GM23338 (cell line): ENCODE measurements at regions not wholly inside any gene's neighbourhood (a gene's known extent, or its start where the extent isn't known, plus 50 kb on each side); places are given as distances from the start of the nearest gene placed in this dataset.

Experiments
- ATAC-seq: fragments of 200-7000 bp; cut with Tn5 transposase; 3 replicates; pipeline ENCODE4 v1.9.1; 2020
- DNase-seq: peaks from one replicate; pipeline ENCODE4 v3.0.0-alpha.2; 2015; ENCODE audit warnings: low spot score
- H2AFZ ChIP-seq: fragments of 200-600 bp; sonication (generic); 2 replicates; pipeline ENCODE4 v1.8.0; 2016; ENCODE audit warnings: antibody characterized with exemption, mild to moderate bottlenecking, moderate library complexity
- H3F3A ChIP-seq: fragments of 200-600 bp; sonication (generic); replicated peaks from 2 replicates; pipeline ENCODE4 v1.8.0; 2017; ENCODE audit warnings: antibody characterized with exemption, mixed run types, low read depth
- H3K27ac ChIP-seq: fragments of 200-600 bp; sonication (generic); 2 replicates; pipeline ENCODE4 v1.6.1; 2016; ENCODE audit warnings: low read depth
- H3K27me3 ChIP-seq: fragments of 200-600 bp; sonication (generic); 2 replicates; pipeline ENCODE4 v1.8.0; 2016; ENCODE audit warnings: mild to moderate bottlenecking, mixed run types, moderate library complexity; ENCODE audit not compliant: insufficient read depth
- H3K36me3 ChIP-seq: fragments of 200-600 bp; sonication (generic); 2 replicates; pipeline ENCODE4 v1.8.0; 2016; ENCODE audit warnings: mild to moderate bottlenecking; ENCODE audit not compliant: insufficient read depth
- H3K4me1 ChIP-seq: fragments of 200-600 bp; sonication (generic); 2 replicates; pipeline ENCODE4 v1.8.0; 2016; ENCODE audit warnings: mild to moderate bottlenecking, moderate library complexity; ENCODE audit not compliant: insufficient read depth
- H3K4me2 ChIP-seq: fragments of 200-600 bp; sonication (generic); 2 replicates; pipeline ENCODE4 v1.7.1; 2017; ENCODE audit warnings: mixed run types
- H3K4me3 ChIP-seq: fragments of 200-600 bp; sonication (generic); 2 replicates; pipeline ENCODE4 v1.6.1; 2016; ENCODE audit warnings: mixed run types
- H3K79me2 ChIP-seq: fragments of 200-600 bp; sonication (generic); replicated peaks from 2 replicates; pipeline ENCODE4 v1.8.0; 2017; ENCODE audit warnings: mild to moderate bottlenecking; ENCODE audit not compliant: insufficient read depth
- H3K9me2 ChIP-seq: fragments of 200-600 bp; sonication (generic); 2 replicates; pipeline ENCODE4 v1.8.0; 2017; ENCODE audit not compliant: insufficient read depth
- H4K20me1 ChIP-seq: fragments of 200-600 bp; sonication (generic); replicated peaks from 2 replicates; pipeline ENCODE4 v1.8.0; 2017; ENCODE audit warnings: mild to moderate bottlenecking; ENCODE audit not compliant: insufficient read depth
- H3K27ac Mint-ChIP-seq: 2 replicates; pipeline ENCODE4 v1.8.0; 2020; ENCODE audit warnings: inconsistent platforms, mild to moderate bottlenecking, moderate library complexity, mixed read lengths
- H3K27me3 Mint-ChIP-seq: 3 replicates; pipeline ENCODE4 v1.8.0; 2022; ENCODE audit warnings: low read depth, mild to moderate bottlenecking, moderate library complexity, mixed read lengths, inconsistent platforms; ENCODE audit not compliant: insufficient read depth, poor library complexity
- H3K36me3 Mint-ChIP-seq: 3 replicates; pipeline ENCODE4 v1.8.0; 2021; ENCODE audit warnings: low read depth, mild to moderate bottlenecking, inconsistent platforms, moderate library complexity, mixed read lengths
- H3K4me1 Mint-ChIP-seq: 3 replicates; pipeline ENCODE4 v1.8.0; 2020; ENCODE audit warnings: mild to moderate bottlenecking, inconsistent platforms, mixed read lengths
- H3K4me3 Mint-ChIP-seq: 3 replicates; pipeline ENCODE4 v1.8.0; 2021; ENCODE audit warnings: moderate library complexity, mild to moderate bottlenecking, inconsistent platforms, mixed read lengths
- H3K9me3 Mint-ChIP-seq: 3 replicates; pipeline ENCODE4 v1.8.0; 2020; ENCODE audit warnings: moderate library complexity, mild to moderate bottlenecking, inconsistent platforms, mixed read lengths
- CREB1 ChIP-seq: fragments of 250-450 bp; sonication (Bioruptor Pico); IDR thresholded peaks from 2 replicates; pipeline ENCODE4 v1.5.0; 2020; ENCODE audit warnings: low read depth, mild to moderate bottlenecking, moderate library complexity
- CTCF ChIP-seq, 2 experiments: fragments of 200-600 bp in 1 of 2; sonication (generic) in 1 of 2; conservative IDR thresholded peaks; 2 replicates each; pipeline versions ENCODE4 v1.5.1 to v1.6.1; 2016 to 2017; ENCODE audit warnings: antibody characterized with exemption in 2 of 2, low read depth in 2 of 2, mild to moderate bottlenecking in 2 of 2, moderate library complexity in 1 of 2
- EZH2 ChIP-seq: fragments of 200-600 bp; sonication (generic); IDR thresholded peaks from one replicate; pipeline ENCODE4 v1.8.0; 2017; ENCODE audit warnings: antibody characterized with exemption, mild to moderate bottlenecking, low read depth; ENCODE audit not compliant: unreplicated experiment
- EZH2phosphoT487 ChIP-seq: fragments of 200-600 bp; sonication (generic); IDR thresholded peaks from one replicate; pipeline ENCODE4 v1.8.1; 2018; ENCODE audit warnings: antibody characterized with exemption; ENCODE audit not compliant: unreplicated experiment
- JUNB ChIP-seq: IDR thresholded peaks from one replicate; pipeline ENCODE4 v1.6.1; 2016; ENCODE audit warnings: antibody characterized with exemption; ENCODE audit not compliant: unreplicated experiment
- NANOG ChIP-seq: IDR thresholded peaks from 2 replicates; pipeline ENCODE4 v1.6.1; 2016; ENCODE audit warnings: antibody characterized with exemption, borderline replicate concordance
- POLR2AphosphoS5 ChIP-seq: IDR thresholded peaks from 2 replicates; pipeline ENCODE4 v1.6.1; 2016; ENCODE audit warnings: antibody characterized with exemption, low read depth
- REST ChIP-seq: IDR thresholded peaks from one replicate; pipeline ENCODE4 v1.6.1; 2018; ENCODE audit warnings: antibody characterized with exemption; ENCODE audit not compliant: unreplicated experiment
- STAT1 ChIP-seq: IDR thresholded peaks from one replicate; pipeline ENCODE4 v1.6.1; 2016; ENCODE audit warnings: antibody characterized with exemption; ENCODE audit not compliant: unreplicated experiment
- ZNF331 ChIP-seq: fragments of 250-450 bp; sonication (Bioruptor Pico); IDR thresholded peaks from 2 replicates; pipeline ENCODE4 v1.5.0; 2020; ENCODE audit warnings: low read depth, mild to moderate bottlenecking, moderate library complexity
- TF ChIP-seq, protein P1 (sequence below): IDR thresholded peaks from 2 replicates; pipeline ENCODE4 v1.6.1; 2016; ENCODE audit warnings: antibody characterized with exemption

DNA sequence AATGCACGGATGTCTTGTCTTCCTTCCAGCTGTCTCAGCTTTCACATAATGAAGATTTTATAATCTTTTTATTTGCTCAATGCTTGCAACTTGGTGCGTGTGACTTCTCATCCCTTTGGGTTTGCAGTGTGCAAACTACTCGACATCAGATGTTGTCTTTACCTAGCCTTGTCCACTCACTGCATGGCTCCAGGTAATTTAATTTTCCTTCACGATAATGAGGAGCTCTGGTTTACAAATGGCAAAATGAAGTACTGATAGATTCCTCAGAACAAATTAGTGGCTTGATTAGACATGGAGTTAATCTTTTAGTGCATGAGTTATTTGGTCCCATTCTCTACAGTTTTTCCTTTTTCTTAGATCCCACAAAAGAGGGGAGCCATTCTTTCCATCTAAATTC lies 603.0 kb downstream of the CCDC171 start:
- Histone ChIP-seq H3K4me1 (no peaks in the 10 kb centered on the region), H3K4me3 (no peak overlapping the region), H3K9me2 (no peaks in the 10 kb centered on the region), H3K79me2 (no peaks in the 10 kb centered on the region), H3K27me3 (peaks cover 13% of the 10 kb centered on the region), H3K36me3 (no peaks in the 10 kb centered on the region), H2AFZ (no peak overlapping the region), H4K20me1 (no peaks in the 10 kb centered on the region), H3K4me2 (no peak overlapping the region), H3K27ac (no peak overlapping the region), H3F3A (no peaks in the 10 kb centered on the region)
- ATAC-seq (no peak), DNase-seq (no peak)
- no peak overlapping the region for H3K4me3 Mint-ChIP-seq
- H3K9me3 Mint-ChIP-seq: no peaks in the 10 kb centered on the region
- no peaks in the 10 kb centered on the region for H3K36me3 Mint-ChIP-seq
- H3K27me3 Mint-ChIP-seq: peaks cover 15% of the 10 kb centered on the region
- peaks cover 19% of the 10 kb centered on the region for H3K4me1 Mint-ChIP-seq
- no peak overlapping the region for H3K27ac Mint-ChIP-seq
- TF ChIP-seq EZH2phosphoT487 (no peak), STAT1 (no peak), NANOG (no peak), EZH2 (no peak), POLR2AphosphoS5 (no peak)

DNA sequence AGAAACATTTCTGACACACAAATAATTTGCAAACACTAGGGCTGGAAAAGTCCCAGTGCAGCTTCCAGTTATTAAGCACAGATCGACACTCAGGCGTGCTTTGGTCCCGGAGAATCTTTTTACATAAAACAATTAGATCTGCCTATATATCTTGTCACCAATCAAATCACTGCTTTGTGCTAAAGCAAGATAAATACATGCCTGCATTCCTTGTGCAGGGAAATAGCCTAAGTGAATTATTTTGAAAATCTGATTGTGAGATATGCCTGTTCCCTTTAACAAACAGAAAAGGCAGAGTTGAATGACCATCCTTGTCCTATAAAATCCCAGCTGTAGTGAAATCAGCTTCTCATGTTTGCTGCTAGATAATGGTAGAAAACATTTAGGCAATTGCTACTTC lies 604.4 kb downstream of the CCDC171 start:
- no peak overlapping the region for H3K27ac ChIP-seq
- no peaks in the 10 kb centered on the region for H3K9me3 Mint-ChIP-seq
- H2AFZ ChIP-seq: no peak overlapping the region
- no peaks in the 10 kb centered on the region for H3F3A ChIP-seq
- no peak overlapping the region for H3K27ac Mint-ChIP-seq
- H3K4me2 ChIP-seq: no peak overlapping the region
- H3K27me3 ChIP-seq: peaks cover 13% of the 10 kb centered on the region
- H3K27me3 Mint-ChIP-seq: peaks cover 15% of the 10 kb centered on the region
- no peaks in the 10 kb centered on the region for H3K36me3 ChIP-seq
- H3K36me3 Mint-ChIP-seq: no peaks in the 10 kb centered on the region
- TF ChIP-seq POLR2AphosphoS5: no peak
- TF ChIP-seq ZNF331: no peak
- TF ChIP-seq, protein P1, sequence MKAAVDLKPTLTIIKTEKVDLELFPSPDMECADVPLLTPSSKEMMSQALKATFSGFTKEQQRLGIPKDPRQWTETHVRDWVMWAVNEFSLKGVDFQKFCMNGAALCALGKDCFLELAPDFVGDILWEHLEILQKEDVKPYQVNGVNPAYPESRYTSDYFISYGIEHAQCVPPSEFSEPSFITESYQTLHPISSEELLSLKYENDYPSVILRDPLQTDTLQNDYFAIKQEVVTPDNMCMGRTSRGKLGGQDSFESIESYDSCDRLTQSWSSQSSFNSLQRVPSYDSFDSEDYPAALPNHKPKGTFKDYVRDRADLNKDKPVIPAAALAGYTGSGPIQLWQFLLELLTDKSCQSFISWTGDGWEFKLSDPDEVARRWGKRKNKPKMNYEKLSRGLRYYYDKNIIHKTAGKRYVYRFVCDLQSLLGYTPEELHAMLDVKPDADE: no peak
- no peak for TF ChIP-seq STAT1
- no peak for TF ChIP-seq CTCF (conservative IDR thresholded peaks at IDR 0.05; ENCODE audit: low read depth in 2 of 2)
- TF ChIP-seq EZH2phosphoT487: no peak
- no peak for TF ChIP-seq EZH2
- TF ChIP-seq REST: no peak
- no peak for TF ChIP-seq JUNB
- no peak for TF ChIP-seq CREB1
- 0 out of 2 replicates have a peak, but pooled peaks cover 7% of the 10 kb centered on the region for H3K9me2 ChIP-seq
- no peaks in the 10 kb centered on the region for H3K4me1 ChIP-seq
- H3K79me2 ChIP-seq: no peaks in the 10 kb centered on the region
- no peak for DNase-seq
- H3K4me3 Mint-ChIP-seq: no peak overlapping the region
- no peak overlapping the region for H3K4me3 ChIP-seq
- H3K4me1 Mint-ChIP-seq: peaks cover 19% of the 10 kb centered on the region
- no peak for ATAC-seq
- no peaks in the 10 kb centered on the region for H4K20me1 ChIP-seq
